Epithelial cell of proximal tubule (primary cell): ENCODE measurements at regions not wholly inside any gene's neighbourhood (a gene's known extent, or its start where the extent isn't known, plus 50 kb on each side); places are given as distances from the start of the nearest gene placed in this dataset.

Experiments used
- DNase-seq: peaks from one replicate; pipeline ENCODE4 v3.0.0-alpha.2; 2011; ENCODE audit warnings: low read depth
- H3K4me3 ChIP-seq: 2 replicates; pipeline ENCODE4 v1.5.1; 2011; ENCODE audit warnings: low read depth, mild to moderate bottlenecking, low read length
- TF ChIP-seq, protein P1 (sequence below): conservative IDR thresholded peaks from 2 replicates; pipeline ENCODE4 v1.5.1; 2012; ENCODE audit warnings: low read depth, mild to moderate bottlenecking, low read length

DNA sequence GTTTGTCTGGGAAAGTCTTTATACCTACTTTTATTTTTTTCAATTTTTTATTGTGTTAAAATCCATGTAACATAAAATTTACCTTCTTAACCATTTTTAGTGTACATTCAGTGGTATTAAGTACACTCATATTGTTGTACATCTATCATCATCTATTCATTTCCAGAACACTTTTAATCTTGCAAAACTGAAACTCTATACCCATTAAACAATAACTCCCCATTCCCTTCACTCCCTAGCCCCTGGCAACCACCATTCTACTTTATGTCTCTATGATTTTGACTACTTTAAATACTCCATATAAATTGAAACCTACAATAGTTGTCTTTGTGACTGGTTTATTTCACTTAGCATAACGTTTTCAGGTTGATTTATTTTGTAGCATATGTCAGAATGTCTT, 131.9 kb upstream of the SLC38A2 start:
- TF ChIP-seq, protein P1, sequence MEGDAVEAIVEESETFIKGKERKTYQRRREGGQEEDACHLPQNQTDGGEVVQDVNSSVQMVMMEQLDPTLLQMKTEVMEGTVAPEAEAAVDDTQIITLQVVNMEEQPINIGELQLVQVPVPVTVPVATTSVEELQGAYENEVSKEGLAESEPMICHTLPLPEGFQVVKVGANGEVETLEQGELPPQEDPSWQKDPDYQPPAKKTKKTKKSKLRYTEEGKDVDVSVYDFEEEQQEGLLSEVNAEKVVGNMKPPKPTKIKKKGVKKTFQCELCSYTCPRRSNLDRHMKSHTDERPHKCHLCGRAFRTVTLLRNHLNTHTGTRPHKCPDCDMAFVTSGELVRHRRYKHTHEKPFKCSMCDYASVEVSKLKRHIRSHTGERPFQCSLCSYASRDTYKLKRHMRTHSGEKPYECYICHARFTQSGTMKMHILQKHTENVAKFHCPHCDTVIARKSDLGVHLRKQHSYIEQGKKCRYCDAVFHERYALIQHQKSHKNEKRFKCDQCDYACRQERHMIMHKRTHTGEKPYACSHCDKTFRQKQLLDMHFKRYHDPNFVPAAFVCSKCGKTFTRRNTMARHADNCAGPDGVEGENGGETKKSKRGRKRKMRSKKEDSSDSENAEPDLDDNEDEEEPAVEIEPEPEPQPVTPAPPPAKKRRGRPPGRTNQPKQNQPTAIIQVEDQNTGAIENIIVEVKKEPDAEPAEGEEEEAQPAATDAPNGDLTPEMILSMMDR: no peak
- no peak overlapping the region for H3K4me3 ChIP-seq
- DNase-seq: no peak

DNA sequence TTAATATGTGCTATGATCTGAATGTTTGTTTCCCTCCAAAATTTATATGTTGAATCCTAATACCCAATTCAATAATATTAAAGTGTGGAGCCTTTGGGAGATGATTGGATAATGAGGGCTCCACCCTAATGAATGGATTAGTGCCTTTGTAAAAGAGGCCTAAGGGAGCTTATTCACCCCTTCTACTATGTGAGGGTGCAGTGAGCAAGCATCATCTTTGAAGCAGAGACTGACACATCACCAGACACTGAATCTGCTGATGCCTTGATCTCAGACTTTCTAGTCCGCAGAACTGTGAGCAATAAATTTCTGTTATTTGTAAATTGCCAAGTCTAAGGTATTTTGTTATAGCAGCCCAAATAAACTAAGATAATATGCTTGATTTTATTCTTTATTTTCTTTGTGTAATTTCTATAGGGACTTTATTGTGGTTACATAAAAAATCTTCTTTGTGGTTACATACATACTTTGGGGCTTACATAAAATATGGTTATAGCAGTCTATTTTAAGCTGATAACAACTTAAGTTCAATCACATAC, 131.1 kb upstream of the SLC38A2 start:
- H3K4me3 ChIP-seq: no peak overlapping the region
- no peak for DNase-seq

DNA sequence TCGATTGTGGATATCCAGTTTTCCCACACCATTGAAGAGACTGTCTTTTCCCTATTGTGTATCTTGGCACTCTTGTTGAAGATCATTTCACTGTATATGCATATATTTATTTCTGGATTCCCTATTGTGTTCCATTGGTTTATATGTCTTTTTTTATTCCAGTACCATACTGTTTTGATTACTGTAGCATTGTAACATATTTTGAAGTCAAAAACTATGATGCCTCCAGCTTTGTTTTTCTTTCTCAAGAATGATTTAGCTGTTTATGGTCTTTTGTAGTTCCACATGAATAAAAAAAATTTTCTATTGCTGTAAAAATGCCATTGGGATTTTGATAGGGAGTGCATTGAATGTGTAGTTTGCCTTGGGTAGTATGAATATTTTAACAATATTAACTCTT, 128.1 kb upstream of the SLC38A2 start:
- no peak overlapping the region for H3K4me3 ChIP-seq
- no peak for DNase-seq
- TF ChIP-seq, protein P1: no peak

More for the DNA sequence above, 131.1 kb upstream of the SLC38A2 start:
- TF ChIP-seq, protein P1: no peak

DNA sequence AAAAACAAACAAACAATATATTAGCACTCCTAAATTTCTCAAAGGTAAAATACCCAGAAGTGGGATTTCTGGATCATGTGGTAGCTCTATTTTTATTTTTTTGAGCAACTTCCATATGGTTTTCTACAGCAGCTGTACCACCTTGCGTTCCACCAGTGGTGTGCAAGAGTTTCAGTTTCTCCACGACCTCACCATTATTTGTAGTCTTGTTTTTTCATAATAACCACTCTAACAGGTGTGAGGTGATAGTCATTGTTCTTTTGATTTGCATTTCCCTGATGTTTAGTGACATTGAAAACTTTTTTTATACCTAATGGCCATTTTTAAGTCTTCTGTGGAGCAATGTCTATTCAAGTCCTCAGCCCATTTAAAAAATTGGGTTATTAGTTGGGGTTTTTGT, 127.3 kb upstream of the SLC38A2 start:
- no peak for DNase-seq
- H3K4me3 ChIP-seq: no peak overlapping the region
- TF ChIP-seq, protein P1: no peak

DNA sequence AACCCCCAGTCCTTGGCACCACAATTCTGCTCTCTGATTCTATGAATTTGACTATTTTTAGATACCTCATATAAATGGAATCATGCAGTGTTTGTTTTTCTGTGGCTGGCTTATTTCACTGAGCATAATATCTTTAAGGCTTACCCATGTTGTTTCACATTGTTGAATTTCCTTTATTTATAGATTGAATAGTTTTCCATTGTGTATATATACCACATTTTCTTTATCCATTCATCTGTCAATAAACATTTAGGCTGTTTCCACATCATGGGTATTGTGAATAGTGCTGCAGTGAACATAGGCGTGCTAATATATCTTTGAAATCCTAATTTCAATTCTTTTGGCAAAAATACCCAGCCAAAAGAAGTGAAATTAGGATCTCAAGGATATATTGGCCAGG, 126.7 kb upstream of the SLC38A2 start:
- TF ChIP-seq, protein P1: no peak
- DNase-seq: no peak
- H3K4me3 ChIP-seq: no peak overlapping the region

DNA sequence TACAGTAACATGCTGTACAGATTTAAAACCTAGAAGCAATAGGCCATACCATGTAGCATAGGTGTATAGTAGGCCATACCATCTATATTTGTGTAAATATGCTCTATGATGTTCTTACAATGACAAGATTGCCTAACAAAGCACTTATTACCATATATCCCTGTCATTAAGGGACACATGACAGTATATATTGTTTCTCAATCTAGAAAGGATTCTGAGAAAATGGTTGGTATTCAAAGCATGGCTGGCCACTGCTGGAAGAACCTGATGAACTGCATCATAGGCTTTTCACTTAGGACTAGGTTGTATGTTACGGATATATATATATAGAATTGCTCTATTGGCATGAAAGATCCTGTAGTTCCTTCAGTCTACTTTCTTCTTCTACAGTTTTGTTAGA, 125.2 kb upstream of the SLC38A2 start:
- TF ChIP-seq, protein P1: no peak
- DNase-seq: no peak
- H3K4me3 ChIP-seq: no peak overlapping the region

DNA sequence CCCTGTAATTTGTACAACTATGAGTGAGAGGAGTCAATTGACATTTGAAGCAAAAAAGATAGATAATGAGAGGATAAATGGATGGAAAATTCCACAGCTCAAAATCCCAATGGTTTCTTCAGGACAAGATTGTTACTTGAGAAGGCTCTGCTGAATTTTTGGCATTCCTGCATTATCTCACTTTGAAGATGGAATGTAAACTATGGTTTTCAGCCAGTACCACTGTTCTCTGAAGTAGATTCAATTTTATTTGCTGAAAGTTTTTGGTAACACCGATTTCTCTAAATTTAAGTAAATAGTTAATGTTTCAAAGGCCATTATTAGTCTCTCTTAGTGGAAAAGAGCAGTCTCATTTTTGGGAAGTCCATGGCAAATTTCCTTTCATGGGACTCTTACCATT, 121.9 kb upstream of the SLC38A2 start:
- DNase-seq: no peak
- no peak overlapping the region for H3K4me3 ChIP-seq
- TF ChIP-seq, protein P1: no peak
